CD4-positive, alpha-beta T cell treated with Interleukin-2 at 100 ng/mL for 4 hours (primary cell): ENCODE measurements at regions not wholly inside any gene's neighbourhood (a gene's known extent, or its start where the extent isn't known, plus 50 kb on each side); places are given as distances from the start of the nearest gene placed in this dataset.
"Not testable (repeated sequence)": the region's sequence is repeated elsewhere in the genome, so short reads cannot be mapped to it uniquely, and the experiment has no call there.

Experiments used
- DNase-seq: peaks from one replicate; pipeline ENCODE4 v3.0.0-alpha.2; 2020; ENCODE audit warnings: low spot score

DNA sequence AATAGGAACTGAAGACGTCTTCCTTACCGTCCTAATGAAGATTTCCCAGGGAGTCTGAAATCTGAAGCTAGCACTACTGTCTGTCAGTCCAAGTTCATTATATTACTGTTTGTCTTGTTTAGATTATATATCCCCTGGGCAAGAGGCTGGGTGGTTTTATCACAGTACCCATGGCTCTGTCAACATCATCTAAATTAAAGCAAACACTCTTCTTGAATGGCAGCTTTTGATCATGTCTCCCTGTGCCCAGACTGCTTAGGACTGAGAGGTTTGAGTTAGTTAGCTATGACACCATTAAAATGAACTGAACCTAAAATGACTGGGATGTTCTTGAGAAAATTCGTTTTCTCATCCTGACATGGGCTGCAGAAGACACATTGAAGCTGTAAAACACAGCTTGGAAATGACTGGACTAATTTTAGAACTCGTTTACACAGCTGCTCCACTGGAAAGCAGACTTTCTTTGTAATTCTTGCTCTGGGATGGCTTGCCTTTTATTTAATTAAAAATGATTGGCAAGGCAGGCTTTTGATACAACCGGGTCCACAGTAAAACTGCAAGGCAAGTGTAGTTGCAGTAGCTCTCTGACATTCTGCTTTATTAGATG lies 243.5 kb downstream of the MFSD1 start:
- no peak for DNase-seq

DNA sequence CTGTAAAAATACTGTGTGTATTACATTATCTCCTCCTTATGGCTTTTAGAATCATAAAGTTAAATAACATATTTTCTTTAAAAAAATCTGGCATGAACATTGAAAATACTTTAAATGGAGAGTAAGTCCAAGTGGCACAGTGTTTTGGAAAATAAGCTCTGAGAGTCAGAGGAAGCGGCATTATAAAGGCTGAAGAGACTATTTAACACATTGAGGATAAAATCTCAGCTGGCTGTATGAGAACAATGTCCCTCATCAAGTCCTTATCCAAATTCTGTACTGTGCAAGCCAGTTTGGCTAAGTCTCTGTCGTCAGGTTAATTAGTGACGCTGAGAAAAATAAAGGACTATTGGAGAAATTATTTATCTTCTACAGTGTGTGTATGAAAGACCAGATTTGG lies 245.5 kb downstream of the MFSD1 start:
- DNase-seq, result no peak

DNA sequence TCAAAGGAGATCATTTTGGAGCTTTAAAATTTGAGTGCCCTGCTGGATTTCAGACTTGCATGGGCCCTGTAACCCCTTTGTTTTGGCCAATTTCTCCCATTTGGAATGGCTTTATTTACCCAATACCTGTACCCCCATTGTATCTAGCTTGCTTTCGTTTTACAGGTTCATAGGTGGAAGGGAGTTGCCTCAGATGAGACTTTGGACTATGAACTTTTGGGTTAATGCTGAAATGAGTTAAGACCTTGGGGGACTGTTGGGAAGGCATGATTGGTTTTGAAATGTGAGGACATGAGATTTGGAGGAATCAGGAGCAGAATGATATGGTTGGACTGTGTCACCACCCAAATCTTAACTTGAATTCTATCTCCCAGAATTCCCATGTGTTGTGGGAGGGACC lies 250.6 kb downstream of the MFSD1 start:
- DNase-seq, result not testable (repeated sequence)

DNA sequence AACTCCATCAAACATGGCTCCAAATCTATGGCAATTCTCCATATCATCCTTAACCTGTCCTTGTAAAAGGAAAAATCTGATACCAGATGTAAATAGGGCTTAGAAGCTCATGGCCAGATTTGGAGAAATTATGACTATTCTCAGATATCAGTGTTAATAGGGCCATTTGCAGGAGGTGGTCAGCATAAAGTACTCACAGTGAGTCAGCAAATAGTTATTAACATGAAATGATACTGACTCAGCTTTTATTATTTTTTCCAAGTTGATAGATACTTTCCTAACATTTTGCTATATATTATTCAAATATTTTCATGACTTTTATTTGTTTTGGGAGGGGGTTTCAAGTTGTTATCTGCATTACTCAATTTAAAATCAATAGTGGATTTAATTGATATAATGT lies 255.8 kb downstream of the MFSD1 start:
- no peak for DNase-seq

DNA sequence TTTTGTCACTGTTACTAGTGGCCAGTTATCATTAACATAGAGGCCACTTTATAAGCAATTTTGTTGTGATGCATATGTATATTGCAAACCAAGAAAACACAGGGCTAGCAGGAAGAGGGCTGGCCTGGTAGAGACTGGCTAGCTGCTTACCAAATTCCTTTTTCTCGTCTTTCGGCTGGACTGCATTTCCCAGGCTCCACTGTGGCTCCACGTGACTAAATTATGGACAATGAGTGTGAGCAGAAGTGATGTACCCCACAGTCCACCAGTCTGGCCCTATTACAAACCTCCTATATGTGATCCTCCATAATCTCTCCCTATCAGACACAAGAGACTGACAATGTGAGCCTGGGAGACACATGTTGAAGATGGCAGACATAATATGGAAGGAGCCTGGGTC lies 257.0 kb downstream of the MFSD1 start:
- no peak for DNase-seq

DNA sequence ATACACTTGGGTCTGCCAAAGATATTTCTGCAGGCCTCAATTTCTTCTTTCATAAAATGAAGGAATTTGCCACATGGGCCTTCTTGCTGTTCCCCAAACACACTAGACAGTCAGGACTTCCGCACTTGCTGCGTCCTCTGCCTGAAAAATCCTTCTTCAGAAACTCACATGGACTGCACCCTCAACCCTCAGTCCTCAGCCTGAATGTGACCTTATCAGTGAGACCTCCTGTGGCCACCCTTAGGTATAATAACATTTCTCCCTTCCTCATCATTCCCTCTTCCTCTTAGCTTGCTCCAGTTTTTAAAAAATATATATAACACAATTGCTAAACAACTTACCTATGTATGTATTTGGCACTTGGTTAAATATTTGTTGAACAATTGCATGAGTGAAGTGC lies 257.5 kb downstream of the MFSD1 start:
- DNase-seq, result no peak

DNA sequence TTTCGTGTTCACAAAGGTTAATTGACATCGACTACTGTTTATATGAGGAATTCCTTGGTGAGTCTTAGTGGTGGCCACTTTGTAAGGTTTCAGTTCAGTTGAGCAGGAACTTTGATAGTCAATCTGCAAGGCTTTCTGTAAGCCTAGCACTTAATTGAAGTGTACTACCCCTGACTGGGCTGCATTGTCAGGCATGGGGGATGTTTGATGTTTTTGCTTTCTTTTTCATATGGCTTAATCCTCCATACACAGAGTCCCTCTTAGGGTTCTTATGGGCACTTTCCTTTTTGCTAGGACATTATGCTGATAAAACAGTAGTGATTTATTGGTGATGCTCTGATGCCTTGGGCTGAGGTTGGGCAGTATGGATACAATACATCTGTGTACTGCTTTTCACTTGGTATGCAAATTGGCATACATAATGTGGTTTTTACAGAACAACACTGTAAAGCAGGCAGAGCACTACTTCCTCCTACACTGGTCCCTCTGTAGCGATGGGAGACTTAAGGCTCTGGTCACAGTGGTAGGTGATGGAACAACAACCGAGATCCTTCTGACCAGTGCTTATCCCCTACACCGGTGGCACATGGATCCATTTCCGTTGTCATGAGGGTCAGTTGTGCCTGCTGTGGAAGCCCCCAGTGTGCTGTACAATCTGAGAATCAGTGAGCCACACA lies 261.0 kb downstream of the MFSD1 start:
- DNase-seq, result no peak

DNA sequence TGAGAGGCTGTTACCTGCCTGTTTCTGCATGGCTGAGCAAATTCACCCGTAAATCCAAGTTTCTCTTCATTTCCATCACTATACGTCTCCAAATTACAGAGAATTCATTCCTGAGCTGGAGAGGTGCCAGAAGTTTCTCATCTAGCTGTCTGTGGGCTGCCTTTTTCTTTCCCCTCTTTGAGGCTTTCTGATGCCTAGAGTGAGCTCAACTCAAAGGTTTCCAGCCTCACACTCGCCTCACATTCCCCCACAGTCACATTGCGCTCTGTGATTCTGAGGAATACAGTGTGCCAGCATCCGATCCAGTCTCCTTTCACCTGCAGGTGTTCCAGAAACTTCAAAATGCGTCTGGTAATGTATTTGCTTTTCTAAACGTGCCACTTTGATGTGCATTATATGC lies 267.2 kb downstream of the MFSD1 start, which contains the start of gene IQCJ:
Gene IQCJ (plus strand): TSS at position 229 of the 400 bp plus-strand sequence.
- DNase-seq, result no peak

DNA sequence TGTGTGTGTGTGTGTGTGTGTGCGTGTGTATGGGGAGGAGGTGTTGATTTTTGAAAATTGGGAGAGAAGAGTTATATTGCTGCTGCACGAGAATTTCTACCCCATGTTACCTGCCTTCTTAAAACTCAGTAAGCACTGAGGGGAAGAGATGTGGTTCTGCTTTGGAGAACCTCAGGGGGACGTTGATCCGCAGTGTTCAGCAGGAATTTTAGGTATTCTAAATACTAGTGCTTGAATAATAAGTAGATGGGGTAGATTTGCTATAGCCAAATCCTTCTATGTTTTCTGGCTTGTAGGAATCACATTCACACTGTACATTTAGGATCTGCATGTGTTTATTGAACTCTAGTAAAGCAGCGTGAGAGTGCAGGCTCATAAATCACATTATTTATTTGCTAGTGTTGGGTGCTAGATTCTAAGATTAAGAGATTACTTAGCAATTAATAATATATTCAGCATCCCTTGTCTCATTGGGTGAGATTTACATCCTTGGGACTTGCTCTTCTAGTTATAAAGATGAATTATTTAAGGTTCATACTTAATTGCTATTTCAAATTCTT lies 268.1 kb downstream of the MFSD1 start:
- DNase-seq, result no peak

DNA sequence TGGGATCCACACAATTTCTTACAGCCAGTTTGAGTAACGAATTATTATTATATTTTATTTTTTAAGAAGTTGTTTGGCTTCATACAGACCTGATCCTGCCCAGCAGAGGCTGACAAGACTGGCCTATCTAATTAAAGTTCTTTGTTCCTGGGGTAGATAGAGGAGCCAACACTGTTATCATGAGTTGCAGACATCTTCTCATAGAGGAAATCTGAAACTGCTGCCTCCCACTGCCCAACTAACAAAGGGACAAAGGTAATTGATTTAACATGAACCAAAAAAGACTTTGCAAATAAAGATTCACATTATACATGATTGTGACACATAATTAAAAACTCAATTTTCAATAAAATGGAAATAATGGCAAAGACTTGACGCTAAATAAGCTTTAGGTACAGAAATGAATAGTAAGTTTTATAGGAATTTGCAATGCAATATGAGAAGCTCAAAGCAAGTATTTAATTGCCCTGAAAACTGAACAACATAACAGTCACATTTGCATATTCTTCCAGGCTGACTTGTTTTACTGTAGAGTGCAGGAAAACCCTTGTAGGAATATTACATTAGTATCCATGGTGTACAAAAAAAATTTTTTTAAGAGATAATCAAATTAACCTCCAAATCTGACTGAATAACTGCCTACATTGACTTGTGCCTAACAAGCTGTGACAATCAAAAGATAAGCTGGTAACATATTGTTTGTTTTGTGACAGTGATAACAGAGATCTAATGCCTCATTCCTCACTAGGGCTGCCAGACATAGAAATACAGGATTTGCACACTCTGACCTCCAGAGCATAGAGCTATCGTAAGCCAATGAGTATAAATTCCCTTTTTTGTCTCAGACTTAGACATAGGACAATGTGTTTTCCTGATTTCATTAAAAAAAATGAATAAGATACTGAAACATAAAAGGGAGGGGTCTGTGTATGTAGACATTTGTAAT lies 273.2 kb downstream of the MFSD1 start:
- DNase-seq, result no peak

DNA sequence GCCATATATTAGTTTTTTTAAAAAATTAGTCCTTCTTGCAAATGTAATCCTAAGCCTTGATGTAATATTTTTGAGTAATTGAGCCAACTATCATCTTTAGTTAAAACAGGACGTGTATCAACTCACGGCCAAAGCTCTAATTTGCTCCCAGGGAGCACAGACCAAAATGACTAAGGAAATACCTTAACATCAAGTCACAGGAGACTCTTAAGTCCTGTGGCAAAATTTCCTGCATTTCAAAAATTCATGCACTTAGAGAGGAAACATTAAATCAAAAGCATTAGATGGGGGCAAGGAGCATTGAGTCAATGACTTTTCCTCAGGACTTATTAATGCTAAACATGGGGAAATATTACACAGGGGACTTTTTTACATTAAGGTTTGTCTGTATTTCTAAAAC lies 276.0 kb downstream of the MFSD1 start:
- no peak for DNase-seq

DNA sequence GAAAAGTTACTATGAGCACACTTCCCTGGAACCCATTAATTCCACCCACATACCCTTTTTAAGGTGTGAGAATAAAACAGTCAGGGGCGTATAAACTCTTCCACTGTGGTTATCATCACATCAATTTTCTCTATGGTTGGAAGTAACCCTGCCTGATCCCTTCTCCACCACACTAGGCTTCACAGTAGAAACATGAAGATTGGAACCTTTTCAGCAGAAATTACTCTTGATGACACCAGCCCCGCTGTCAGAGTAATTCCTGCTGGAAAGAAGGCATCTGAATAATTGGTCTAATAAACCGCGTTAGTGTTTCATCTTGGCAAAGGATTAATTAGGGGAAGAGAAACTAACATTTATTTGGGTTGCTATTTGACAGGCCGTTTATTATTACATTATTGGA lies 278.4 kb downstream of the MFSD1 start:
- DNase-seq, result no peak

DNA sequence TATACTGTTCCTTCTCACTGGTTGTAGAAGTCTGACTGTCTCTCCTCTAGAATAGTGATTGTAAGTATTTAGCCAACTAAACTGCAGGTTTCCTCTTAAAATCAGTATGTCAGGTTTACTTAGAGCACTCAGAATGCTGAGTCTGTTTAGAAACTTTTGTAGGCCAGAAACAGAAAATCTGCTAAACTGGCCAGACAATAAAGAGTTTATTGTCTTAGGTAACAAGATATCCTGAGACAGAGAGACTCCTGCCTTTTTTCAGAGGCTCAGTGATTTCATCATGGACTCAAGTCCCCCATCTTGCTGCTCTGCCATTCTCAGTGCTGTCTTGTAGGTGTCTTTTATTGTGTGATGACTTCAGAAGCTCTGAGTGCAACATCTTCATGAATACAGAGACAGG lies 279.0 kb downstream of the MFSD1 start:
- DNase-seq, result no peak

DNA sequence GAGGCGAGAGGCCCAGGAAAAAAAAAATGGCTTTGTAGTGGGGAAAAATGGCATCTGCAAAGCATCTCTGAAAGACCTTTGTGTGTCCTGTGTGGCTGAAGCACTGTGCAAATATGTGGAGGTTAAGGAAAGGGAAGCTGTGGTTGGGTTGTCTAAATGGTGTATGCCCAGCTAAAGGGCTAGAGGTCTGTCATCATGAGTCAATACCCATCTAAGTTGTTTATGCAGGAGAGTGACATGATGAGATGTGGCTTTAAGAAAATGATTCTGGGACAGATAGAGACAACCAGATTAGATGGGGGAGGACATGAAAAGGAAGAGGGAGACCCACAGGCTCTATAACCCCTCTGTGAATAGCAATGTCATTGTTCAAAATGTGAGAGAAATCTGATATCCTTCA lies 280.7 kb downstream of the MFSD1 start:
- DNase-seq, result no peak

DNA sequence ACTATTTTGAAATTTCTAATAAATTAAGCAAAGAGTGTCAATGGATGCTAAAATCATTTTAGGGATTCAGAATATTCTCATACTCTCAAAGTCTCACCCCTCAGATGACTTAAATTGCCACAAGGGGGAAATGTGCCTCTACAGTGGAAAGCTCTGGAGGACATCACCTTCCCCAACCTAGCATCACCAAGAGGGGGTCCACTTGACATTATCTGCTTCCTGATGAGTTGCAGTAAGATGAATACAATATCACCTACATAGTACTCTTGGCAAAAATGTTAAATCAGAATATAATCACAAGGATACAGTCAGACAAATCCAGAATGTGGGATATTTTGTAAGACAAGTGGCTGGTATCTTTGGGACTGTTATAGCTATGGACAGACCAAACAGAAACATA lies 290.1 kb downstream of the MFSD1 start:
- DNase-seq, result no peak

DNA sequence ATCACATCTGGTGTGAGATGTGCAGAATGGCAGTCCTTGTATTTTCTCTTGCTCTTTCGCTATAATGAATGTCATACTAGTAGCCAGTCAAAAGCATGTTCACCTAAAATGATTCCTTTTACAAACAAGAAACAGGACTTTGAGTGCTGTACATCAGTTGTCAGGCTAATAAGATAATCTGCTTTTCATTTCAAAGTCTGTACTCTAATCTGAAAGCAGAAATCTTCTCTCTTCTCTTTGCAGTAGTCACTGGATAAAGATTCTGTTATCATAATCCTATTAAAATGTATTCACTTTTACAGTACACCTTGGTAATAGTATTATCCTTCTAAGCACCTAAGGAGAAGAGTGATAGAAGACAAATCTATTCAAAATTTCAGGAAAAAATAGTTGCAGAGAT lies 300.1 kb downstream of the MFSD1 start:
- DNase-seq, result no peak

DNA sequence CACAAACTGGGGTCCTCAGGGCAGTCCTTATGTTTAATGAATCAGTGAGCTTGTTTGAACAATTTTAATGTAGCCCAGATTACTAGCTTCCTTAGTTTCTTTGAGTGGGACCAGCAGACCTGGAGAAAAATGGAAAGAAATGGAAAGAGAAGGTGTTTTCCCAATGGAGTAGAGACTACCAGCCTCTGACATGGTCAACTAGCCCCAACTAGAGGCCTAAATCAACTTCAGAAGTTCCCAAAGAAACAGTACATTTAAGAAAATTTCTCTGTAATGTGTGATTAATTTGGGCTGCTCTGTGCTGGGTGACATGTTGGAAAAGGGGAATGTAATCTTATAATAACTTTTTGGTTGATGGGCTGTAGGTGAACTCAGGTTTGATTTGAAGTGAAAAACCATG lies 310.9 kb downstream of the MFSD1 start:
- no peak for DNase-seq

DNA sequence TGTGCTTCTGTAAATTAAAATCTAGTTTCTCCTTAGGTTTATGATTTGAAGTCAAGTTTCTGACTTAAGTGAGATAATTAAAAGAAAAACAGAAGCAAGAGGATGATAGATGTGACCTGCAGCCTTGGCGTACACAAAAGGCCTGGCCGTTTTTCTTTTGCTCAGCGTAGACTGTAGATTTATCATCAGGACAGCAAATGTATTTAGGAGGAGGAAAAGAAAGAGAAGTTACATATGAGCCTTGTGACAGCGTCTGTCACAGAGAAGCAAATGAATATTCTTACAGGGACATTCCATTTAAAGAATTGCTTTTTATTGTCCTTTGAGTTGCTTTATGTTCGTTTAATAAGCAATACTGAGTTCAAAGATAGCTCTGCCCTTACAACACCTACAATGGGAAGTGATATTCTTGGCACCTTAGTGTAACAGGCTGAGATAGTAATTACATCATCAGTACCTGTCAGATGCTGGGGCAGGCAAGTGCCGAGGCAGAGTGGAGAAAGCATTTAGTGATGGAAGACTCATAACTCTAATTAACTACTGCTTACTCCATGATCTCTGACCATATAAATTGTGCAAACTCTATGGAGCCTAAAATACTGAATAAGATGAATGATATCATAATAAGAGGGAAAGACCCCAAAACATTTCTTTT lies 311.5 kb downstream of the MFSD1 start:
- no peak for DNase-seq

DNA sequence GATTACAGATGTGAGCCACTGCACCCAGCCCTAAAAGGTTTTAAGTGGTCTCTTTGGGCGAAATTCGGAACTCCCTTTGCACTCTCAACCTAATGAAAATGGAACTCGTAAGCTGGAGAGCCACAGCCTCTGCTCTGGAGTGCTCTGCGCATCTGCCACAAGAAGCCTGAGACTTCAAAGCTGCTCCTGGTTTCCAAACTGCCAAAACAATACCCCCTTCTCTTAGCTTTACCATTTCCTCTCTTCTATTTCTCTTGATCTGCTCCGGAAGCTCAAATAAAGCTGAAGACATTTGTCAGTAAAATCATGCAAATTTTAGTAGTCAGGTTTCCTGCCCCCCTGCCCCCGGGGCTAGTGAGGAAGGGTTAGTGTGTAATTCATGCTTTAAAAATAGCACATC lies 312.7 kb downstream of the MFSD1 start:
- no peak for DNase-seq

DNA sequence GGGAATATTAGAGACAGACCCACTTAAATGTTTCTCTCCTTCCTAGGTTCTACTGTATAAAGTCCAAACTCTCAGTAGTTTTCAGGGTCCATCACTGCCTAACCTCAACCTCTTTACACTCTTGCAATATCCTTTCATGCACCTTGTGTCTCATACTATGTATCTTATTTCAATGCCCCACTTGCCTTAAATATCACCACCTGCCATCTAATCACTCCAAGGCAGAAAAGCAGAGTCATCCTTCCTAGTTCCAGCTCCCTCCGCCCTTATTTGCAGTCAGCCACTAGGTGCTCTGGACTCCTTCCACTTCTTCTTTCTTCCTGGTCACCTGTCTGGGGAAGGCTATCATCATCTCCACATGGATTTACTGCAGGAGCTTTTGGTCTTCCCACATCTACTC lies 322.0 kb downstream of the MFSD1 start:
- no peak for DNase-seq

DNA sequence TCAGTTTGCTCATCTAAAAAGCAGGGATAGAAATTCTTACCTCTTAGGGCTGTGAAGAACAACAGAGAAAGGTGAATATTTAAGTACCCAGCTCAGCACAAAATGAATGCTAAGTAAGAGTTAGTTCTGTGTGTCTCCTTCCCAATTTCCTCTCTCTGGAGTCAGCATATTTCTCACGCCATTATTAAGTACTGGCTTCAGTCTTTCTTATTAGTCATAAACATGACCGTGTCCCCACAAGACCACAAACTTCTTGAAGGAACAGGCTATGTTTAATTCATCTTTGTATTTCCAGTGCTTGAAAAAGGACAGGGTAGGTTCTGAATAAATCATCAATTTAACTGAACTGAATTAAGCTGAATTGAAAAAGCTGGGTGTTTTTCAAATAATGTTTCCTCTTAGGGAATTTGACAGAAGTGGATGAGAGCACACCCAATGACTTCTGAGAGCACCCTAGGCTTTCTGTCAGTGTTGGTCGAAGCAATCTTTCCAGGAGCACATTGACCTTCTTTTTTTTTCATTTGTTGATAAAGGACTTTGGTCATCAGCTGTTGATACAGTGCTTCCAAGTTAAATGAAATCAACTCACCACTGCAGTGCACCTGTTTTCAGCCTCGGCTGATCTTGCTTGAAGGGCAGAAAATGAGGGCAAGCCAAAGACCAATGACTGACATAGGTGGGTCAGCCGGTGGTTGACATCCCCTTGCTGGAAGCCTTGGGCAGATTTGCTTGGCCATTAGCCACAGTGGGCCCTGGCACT lies 324.6 kb downstream of the MFSD1 start:
- DNase-seq, result no peak

DNA sequence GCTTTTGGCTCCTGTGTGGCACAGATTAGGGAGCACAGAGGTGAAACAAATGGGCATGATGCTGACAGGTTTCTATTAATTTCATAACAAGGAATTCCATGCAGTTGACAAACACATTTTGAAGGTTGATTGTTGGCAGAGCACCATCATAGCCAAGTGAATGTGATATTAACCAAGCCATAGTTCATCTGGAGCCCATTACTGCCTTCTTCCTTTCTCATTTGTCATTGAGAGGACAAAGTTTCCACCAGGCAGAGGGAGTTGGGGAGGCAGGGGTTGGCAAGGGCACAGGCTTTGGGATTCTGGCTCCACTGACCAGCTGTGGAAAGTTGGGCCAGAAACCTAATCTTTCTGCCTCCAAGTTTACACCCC lies 325.2 kb downstream of the MFSD1 start:
- DNase-seq, result no peak
